ENCODE measurements at regions not wholly inside any gene's neighbourhood (a gene's known extent, or its start where the extent isn't known, plus 50 kb on each side); places are given as distances from the start of the nearest gene placed in this dataset.

DNA sequence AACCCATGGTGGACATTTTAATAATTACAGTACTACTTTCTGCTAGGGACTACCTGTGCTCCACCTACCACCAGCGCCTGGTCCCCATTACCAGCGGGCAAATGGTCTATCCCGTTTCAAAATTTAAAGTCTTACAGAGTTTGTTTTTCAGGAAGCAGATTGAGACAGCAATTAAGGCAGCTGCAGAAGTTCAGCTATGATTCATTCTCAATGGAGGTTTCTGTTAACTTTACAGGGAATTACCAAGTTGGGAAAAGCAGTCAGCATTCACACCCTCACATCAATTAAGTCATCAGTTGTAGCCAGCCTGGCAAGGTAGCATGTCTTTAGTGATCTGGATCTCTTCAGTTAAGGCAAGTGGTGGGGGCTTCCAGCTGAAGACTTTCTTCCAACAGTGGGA is 410.6 kb upstream of the DAB2 start:
- H3K27me3 ChIP-seq (ENCODE audit: insufficient read depth, low read length), result no peaks in the 10 kb centered on the region
- no peaks in the 10 kb centered on the region for H3K4me1 ChIP-seq (ENCODE audit: insufficient read depth, low read length)
- H3K36me3 ChIP-seq (ENCODE audit: insufficient read depth, low read length), result no peaks in the 10 kb centered on the region
- no peak overlapping the region for H2AFZ ChIP-seq (ENCODE audit: low read depth, low read length)
- H3K4me3 ChIP-seq (ENCODE audit: low read length), result no peak overlapping the region
- no peaks in the 10 kb centered on the region for H3K9me3 ChIP-seq (ENCODE audit: low read length)

DNA sequence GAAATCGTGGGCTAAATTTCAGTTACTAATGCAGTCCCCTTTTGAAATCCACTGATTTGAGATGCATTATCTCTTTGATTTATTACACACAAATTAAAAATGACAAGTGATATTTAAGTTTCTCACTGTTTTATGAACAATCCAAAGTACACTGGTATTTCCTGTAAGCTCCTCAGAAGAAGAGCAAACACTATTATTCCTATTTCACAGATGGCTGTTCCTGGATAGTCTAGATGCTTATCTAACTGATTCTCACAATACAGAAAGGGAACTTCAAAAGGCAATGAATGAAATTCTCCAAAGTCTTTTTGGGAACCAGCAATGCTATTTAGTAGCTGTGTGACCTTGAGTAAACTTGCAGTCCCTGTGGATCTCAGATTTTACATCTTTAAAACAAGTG is 404.7 kb upstream of the DAB2 start:
- Histone ChIP-seq H3K27me3 (ENCODE audit: insufficient read depth, low read length) (no peaks in the 10 kb centered on the region), H3K4me1 (ENCODE audit: insufficient read depth, low read length) (no peaks in the 10 kb centered on the region), H3K36me3 (ENCODE audit: insufficient read depth, low read length) (no peaks in the 10 kb centered on the region), H3K9me3 (ENCODE audit: low read length) (no peaks in the 10 kb centered on the region), H2AFZ (ENCODE audit: low read depth, low read length) (no peak overlapping the region), H3K4me3 (ENCODE audit: low read length) (no peak overlapping the region)

DNA sequence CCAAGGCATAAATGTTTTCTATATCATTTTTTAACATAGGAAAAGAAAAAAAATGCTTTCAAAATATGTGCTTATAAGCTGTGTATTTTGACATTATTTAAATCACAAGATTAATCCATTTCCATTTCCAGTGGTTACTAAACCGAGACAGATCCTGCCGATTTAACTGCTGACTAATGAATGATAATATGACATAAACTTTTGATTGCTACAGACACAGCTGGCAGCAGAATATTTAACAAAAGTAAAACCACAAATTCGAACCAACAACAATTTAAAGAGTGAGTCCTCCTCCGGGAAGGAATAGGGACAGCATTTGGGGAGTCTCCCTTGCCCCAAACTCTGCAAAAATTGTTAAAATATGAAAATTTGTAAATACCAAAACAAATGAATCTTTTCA is 401.3 kb upstream of the DAB2 start:
- H3K27me3 ChIP-seq (ENCODE audit: insufficient read depth, low read length), result no peaks in the 10 kb centered on the region
- H3K36me3 ChIP-seq (ENCODE audit: insufficient read depth, low read length), result no peaks in the 10 kb centered on the region
- H2AFZ ChIP-seq (ENCODE audit: low read depth, low read length), result no peak overlapping the region
- H3K4me3 ChIP-seq (ENCODE audit: low read length), result no peak overlapping the region
- no peaks in the 10 kb centered on the region for H3K9me3 ChIP-seq (ENCODE audit: low read length)
- H3K4me1 ChIP-seq (ENCODE audit: insufficient read depth, low read length), result no peaks in the 10 kb centered on the region

DNA sequence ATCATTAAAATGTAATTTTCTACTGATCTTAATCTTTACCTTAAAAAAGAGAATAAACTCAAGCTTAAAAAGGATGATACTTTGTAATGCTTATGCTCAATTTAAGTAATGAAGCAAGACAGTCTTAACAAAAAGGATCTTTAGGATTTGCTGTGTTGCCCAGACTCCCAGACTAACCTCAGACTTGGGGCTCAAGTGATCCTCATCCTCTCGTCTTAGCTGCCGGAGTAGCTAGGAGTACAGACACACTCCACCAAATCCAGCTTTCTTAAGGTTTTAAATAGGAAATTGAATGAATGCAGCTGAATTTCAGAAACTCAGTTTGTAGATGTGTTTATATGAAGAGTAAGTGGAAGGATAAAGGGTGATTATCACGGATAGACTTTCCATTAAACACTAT is 400.5 kb upstream of the DAB2 start:
- Histone ChIP-seq H3K36me3 (ENCODE audit: insufficient read depth, low read length) (no peaks in the 10 kb centered on the region), H3K4me3 (ENCODE audit: low read length) (no peak overlapping the region), H3K9me3 (ENCODE audit: low read length) (no peaks in the 10 kb centered on the region), H3K4me1 (ENCODE audit: insufficient read depth, low read length) (no peaks in the 10 kb centered on the region), H2AFZ (ENCODE audit: low read depth, low read length) (no peak overlapping the region), H3K27me3 (ENCODE audit: insufficient read depth, low read length) (no peaks in the 10 kb centered on the region)

DNA sequence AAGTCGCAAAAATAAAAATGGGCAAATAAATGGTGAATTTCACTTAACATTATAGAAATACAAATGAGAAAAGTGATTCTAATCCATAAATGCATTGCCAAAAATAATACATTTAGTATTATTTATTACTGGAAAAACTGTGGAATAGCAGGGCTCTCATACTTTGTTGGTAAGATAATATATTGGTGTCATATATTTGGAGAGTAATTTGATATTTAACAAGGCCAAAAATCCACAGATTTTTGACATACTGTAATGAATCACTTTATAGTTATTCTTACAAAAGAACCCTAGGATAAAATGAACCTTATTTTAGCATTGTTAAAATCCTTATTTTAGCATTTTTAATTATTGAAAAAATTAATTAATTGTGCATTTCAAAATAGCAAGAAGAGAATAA is 397.2 kb upstream of the DAB2 start:
- no peaks in the 10 kb centered on the region for H3K9me3 ChIP-seq (ENCODE audit: low read length)

DNA sequence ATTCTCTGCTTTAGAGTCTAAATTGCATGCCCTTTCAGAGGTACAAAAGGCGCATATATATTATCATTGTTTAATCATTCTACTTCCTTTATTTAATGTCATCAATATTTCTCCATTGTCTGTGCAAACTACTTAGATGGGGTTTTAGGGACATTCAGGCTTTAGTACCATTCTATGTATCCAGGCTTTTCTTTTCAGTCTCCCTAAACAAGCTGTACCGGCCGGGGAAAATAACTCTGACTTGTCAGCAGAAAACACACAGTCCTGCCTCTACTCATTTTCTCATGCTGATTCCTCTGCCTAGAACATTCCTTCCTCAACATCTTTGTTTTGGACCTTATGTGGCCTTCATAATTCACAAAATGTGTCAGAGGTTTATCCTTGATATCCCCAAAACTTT is 392.1 kb upstream of the DAB2 start:
- Histone ChIP-seq H3K4me1 (ENCODE audit: insufficient read depth, low read length) (no peaks in the 10 kb centered on the region), H3K9me3 (ENCODE audit: low read length) (no peaks in the 10 kb centered on the region), H3K36me3 (ENCODE audit: insufficient read depth, low read length) (no peaks in the 10 kb centered on the region), H3K27me3 (ENCODE audit: insufficient read depth, low read length) (no peaks in the 10 kb centered on the region), H2AFZ (ENCODE audit: low read depth, low read length) (no peak overlapping the region), H3K4me3 (ENCODE audit: low read length) (no peak overlapping the region)

More for the DNA sequence above, 397.2 kb upstream of the DAB2 start:
- no peaks in the 10 kb centered on the region for H3K4me1 ChIP-seq (ENCODE audit: insufficient read depth, low read length)
- no peaks in the 10 kb centered on the region for H3K27me3 ChIP-seq (ENCODE audit: insufficient read depth, low read length)
- no peak overlapping the region for H3K4me3 ChIP-seq (ENCODE audit: low read length)
- no peak overlapping the region for H2AFZ ChIP-seq (ENCODE audit: low read depth, low read length)
- no peaks in the 10 kb centered on the region for H3K36me3 ChIP-seq (ENCODE audit: insufficient read depth, low read length)

DNA sequence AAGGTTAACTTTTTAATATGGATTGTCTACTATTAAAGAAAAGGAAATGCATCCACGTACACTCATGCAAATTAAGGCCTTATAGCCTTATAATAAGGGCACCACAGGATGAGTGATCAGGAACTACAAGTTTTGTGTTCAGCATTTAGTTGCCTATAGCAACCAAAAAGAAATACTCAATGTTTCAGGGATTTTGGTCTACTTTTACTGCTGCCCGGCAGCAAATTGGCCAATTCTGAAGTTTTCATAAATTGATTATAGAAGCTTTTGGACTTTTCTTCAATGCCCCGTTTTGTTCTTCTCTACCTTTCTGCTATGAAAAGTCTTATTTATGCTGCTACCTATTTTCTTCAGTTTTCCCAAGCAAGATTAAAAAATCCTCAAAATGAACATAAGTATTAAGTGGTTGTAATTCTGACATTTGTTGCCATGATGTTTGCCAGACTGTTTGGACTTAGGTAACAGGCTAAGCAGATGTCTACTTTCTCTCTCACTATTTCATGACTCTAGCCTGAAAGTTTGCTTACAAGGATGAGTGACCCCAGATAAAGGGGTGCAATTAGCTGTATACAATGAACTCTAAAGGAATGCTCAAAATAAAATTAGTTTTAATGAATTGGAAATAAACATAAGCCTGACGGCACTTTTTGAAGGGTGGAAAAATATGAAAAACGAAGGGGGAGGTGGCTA is 391.5 kb upstream of the DAB2 start:
- no peak overlapping the region for H3K4me3 ChIP-seq (ENCODE audit: low read length)
- H3K4me1 ChIP-seq (ENCODE audit: insufficient read depth, low read length), result no peaks in the 10 kb centered on the region
- H3K36me3 ChIP-seq (ENCODE audit: insufficient read depth, low read length), result no peaks in the 10 kb centered on the region
- H2AFZ ChIP-seq (ENCODE audit: low read depth, low read length), result no peak overlapping the region
- H3K27me3 ChIP-seq (ENCODE audit: insufficient read depth, low read length), result no peaks in the 10 kb centered on the region
- no peaks in the 10 kb centered on the region for H3K9me3 ChIP-seq (ENCODE audit: low read length)

DNA sequence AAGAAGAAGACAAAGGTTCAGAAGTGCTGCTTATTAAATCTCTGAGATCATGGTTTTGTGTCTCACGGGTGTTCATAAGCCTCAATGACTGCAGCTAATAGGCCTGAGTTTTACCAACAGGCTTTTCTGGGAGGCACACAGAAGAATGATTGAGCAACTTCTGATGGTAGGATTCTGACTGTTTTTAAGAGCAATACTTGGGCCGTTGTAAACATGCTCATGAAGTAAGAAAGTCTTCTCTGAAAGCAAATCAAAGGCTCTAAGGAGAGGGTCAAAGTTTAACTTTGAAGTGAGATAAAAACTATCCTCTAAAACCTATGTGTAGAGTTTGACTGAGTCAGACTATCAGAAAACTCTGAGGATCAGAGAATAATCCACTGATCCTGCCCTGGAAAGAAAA is 390.9 kb upstream of the DAB2 start:
- Histone ChIP-seq H2AFZ (ENCODE audit: low read depth, low read length) (no peak overlapping the region), H3K9me3 (ENCODE audit: low read length) (no peaks in the 10 kb centered on the region), H3K4me1 (ENCODE audit: insufficient read depth, low read length) (no peaks in the 10 kb centered on the region), H3K36me3 (ENCODE audit: insufficient read depth, low read length) (no peaks in the 10 kb centered on the region), H3K27me3 (ENCODE audit: insufficient read depth, low read length) (no peaks in the 10 kb centered on the region), H3K4me3 (ENCODE audit: low read length) (no peak overlapping the region)

DNA sequence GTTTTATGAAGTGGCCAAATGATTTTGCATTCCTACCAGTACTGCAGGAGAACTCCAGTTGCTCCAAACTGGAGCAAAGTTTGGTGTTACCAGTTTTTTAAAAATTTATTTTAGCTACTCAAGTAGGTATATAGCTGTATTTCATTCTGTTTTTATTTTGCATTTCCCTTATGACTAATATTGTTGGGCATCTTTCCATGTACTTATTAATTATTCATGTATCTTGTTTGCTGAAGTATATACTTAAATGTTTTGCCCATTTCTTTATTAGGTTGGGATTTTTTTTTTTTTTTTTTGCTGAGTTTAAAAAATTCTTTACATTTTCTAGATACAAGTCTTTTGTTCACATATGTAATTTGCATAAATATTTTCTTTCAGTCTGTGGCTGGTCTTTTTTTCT is 386.6 kb upstream of the DAB2 start:
- Histone ChIP-seq H3K9me3 (ENCODE audit: low read length) (no peaks in the 10 kb centered on the region), H3K4me1 (ENCODE audit: insufficient read depth, low read length) (no peaks in the 10 kb centered on the region), H3K27me3 (ENCODE audit: insufficient read depth, low read length) (no peaks in the 10 kb centered on the region), H3K36me3 (ENCODE audit: insufficient read depth, low read length) (no peaks in the 10 kb centered on the region), H2AFZ (ENCODE audit: low read depth, low read length) (no peak overlapping the region), H3K4me3 (ENCODE audit: low read length) (no peak overlapping the region)

DNA sequence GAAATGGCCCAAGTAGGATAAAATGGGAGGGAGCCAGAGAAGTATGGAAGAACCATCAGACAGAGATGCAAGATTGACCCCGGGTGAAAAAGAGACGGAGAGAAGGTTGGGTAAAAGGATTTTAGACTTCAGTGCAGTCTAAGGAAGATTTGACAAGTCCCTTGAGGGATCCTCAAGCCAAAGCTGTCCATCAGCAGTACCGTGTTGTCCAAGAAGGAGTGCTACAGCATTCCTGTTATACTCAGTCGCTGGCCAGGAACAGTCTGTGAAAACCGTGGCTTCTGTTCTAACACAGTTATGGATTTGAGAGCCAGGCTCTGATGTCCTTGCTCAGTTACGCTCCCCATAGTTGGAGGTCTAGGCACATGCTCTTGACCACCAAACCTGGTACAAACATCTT is 383.9 kb upstream of the DAB2 start:
- Histone ChIP-seq H3K4me1 (ENCODE audit: insufficient read depth, low read length) (no peaks in the 10 kb centered on the region), H3K9me3 (ENCODE audit: low read length) (no peaks in the 10 kb centered on the region), H3K4me3 (ENCODE audit: low read length) (no peak overlapping the region), H3K27me3 (ENCODE audit: insufficient read depth, low read length) (no peaks in the 10 kb centered on the region), H3K36me3 (ENCODE audit: insufficient read depth, low read length) (no peaks in the 10 kb centered on the region), H2AFZ (ENCODE audit: low read depth, low read length) (no peak overlapping the region)

DNA sequence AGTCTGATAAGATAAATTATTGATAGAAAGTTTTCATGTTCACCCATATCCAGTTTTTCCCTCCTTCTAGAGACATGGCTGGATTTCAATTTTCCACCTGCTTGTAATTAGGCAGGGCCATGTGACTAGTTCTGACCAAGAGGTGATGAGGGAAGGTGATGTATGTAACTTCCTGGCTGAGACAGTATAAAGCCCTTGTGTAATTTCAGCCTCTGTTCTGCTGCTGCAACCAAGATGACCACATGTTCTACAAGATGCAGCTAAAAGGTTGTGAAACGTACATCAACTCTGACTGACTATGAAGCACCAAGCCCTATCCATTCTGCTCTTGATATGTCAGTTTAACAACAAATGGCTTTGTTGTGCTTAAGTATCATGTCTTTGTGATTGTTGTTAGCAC is 376.5 kb upstream of the DAB2 start:
- Histone ChIP-seq H3K4me1 (ENCODE audit: insufficient read depth, low read length) (peaks cover 6% of the 10 kb centered on the region), H3K9me3 (ENCODE audit: low read length) (no peaks in the 10 kb centered on the region), H3K27me3 (ENCODE audit: insufficient read depth, low read length) (no peaks in the 10 kb centered on the region), H3K36me3 (ENCODE audit: insufficient read depth, low read length) (no peaks in the 10 kb centered on the region), H3K4me3 (ENCODE audit: low read length) (no peak overlapping the region), H2AFZ (ENCODE audit: low read depth, low read length) (no peak overlapping the region)

DNA sequence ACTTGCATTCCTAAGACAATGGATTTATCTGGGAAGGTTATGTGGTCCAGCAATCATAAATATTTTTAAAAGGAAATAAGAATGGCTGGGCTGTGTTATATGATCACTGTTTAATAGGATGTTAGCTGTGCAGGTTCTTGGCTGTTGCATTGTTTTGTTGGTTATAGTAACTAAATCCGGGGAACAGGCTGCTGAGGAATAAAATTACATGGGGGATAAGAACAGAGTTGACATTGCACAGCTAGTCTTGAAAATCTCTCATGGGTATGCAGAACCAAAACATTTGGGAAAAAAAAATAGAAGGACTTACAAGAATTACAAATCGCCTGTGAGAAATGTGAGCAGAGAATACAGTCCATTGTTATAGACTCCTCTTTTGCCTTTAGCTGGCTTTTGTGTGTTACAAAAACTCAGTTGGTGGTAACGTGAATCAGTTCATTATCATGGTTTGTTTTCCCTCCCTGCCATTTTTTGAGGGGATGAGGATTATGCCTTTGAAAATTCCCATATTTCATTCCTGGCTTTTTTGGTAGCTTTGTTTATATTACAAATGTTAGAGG is 375.3 kb upstream of the DAB2 start:
- Histone ChIP-seq H3K27me3 (ENCODE audit: insufficient read depth, low read length) (no peaks in the 10 kb centered on the region), H2AFZ (ENCODE audit: low read depth, low read length) (no peak overlapping the region), H3K36me3 (ENCODE audit: insufficient read depth, low read length) (no peaks in the 10 kb centered on the region), H3K4me3 (ENCODE audit: low read length) (no peak overlapping the region), H3K4me1 (ENCODE audit: insufficient read depth, low read length) (peaks cover 6% of the 10 kb centered on the region), H3K9me3 (ENCODE audit: low read length) (no peaks in the 10 kb centered on the region)

DNA sequence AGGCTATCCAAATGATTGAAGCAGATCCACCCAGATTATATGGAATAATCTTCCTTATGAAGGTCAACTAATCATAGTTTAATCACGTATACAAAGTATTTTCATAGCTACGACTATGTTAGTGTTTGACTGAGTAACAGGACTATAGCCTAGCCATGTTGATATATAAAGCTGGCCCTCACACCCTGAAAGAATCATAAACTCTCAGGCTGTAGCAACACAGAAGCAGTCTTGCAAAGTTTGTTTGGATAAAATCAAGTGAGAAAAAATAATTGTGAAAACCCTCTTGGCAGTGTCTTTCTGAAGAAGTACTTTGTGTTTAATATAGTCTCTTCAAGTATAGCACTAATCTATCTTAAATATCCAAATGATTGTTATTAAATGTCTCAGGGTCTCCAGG is 374.5 kb upstream of the DAB2 start:
- Histone ChIP-seq H3K9me3 (ENCODE audit: low read length) (no peaks in the 10 kb centered on the region), H3K4me1 (ENCODE audit: insufficient read depth, low read length) (peaks cover 6% of the 10 kb centered on the region), H3K27me3 (ENCODE audit: insufficient read depth, low read length) (no peaks in the 10 kb centered on the region), H3K4me3 (ENCODE audit: low read length) (no peak overlapping the region), H2AFZ (ENCODE audit: low read depth, low read length) (no peak overlapping the region), H3K36me3 (ENCODE audit: insufficient read depth, low read length) (no peaks in the 10 kb centered on the region)
